K562 (cell line): ENCODE measurements at regions not wholly inside any gene's neighbourhood (a gene's known extent, or its start where the extent isn't known, plus 50 kb on each side); places are given as distances from the start of the nearest gene placed in this dataset.

ENCODE experiments used
- BDP1 ChIP-seq: IDR thresholded peaks from 3 replicates; pipeline ENCODE4 v1.6.1; 2011; ENCODE audit not compliant: insufficient read length, insufficient read depth
- EP400 ChIP-seq: fragments of 450-650 bp; IDR thresholded peaks from 2 replicates; pipeline ENCODE4 v1.6.1; 2017; ENCODE audit warnings: antibody characterized with exemption, mild to moderate bottlenecking, moderate library complexity
- ETS2 ChIP-seq: IDR thresholded peaks from 2 replicates; pipeline ENCODE4 v1.6.1; 2016; ENCODE audit warnings: borderline replicate concordance, missing genetic modification characterization, mild to moderate bottlenecking, moderate library complexity, missing compliant biosample characterization; ENCODE audit not compliant: poor library complexity, severe bottlenecking
- HDAC8 ChIP-seq: fragments of 450-650 bp; IDR thresholded peaks from 2 replicates; pipeline ENCODE4 v1.6.1; 2016; ENCODE audit warnings: mild to moderate bottlenecking, missing genetic modification characterization, moderate library complexity, missing compliant biosample characterization
- HSF4 ChIP-seq: fragments of 250-450 bp; sonication (Bioruptor Pico); IDR thresholded peaks from 2 replicates; pipeline ENCODE4 v2.1.2; 2022; ENCODE audit warnings: mild to moderate bottlenecking, moderate library complexity, borderline replicate concordance
- KLF6 ChIP-seq: fragments of 250-450 bp; sonication (Bioruptor Pico); IDR thresholded peaks from 2 replicates; pipeline ENCODE4 v1.4.0; 2020; ENCODE audit warnings: mild to moderate bottlenecking, moderate library complexity, borderline replicate concordance
- MBD2 ChIP-seq: sonication (generic); IDR thresholded peaks from 2 replicates; pipeline ENCODE4 v1.6.1; 2016; ENCODE audit warnings: low read depth, borderline replicate concordance
- MTF1 ChIP-seq: fragments of 250-450 bp; sonication (Bioruptor Pico); IDR thresholded peaks from 2 replicates; pipeline ENCODE4 v1.9.0; 2021; ENCODE audit warnings: moderate library complexity, mild to moderate bottlenecking, inconsistent platforms, borderline replicate concordance
- NFE2L1 ChIP-seq: fragments of 450-650 bp; IDR thresholded peaks from 2 replicates; pipeline ENCODE4 v1.6.1; 2016; ENCODE audit warnings: missing genetic modification characterization, low read depth, mild to moderate bottlenecking, missing compliant biosample characterization, moderate library complexity, borderline replicate concordance
- NR1H2 ChIP-seq: sonication (generic); formaldehyde crosslinking; IDR thresholded peaks from 2 replicates; pipeline ENCODE4 v1.4.0; 2020; ENCODE audit warnings: mild to moderate bottlenecking, missing genetic modification reagents
- POLR2A ChIP-seq: fragments of 450-650 bp; conservative IDR thresholded peaks from 2 replicates; pipeline ENCODE4 v1.6.1; 2016
- STAT5B ChIP-seq: fragments of 250-450 bp; sonication (Bioruptor Pico); IDR thresholded peaks from 2 replicates; pipeline ENCODE4 v1.8.0; 2021; ENCODE audit warnings: mild to moderate bottlenecking, inconsistent platforms
- ZKSCAN1 ChIP-seq: fragments of 150-350 bp; IDR thresholded peaks from 2 replicates; pipeline ENCODE4 v1.6.1; 2016; ENCODE audit warnings: low read depth, low read length
- ZNF316 ChIP-seq: fragments of 450-650 bp; IDR thresholded peaks from 2 replicates; pipeline ENCODE4 v1.6.1; 2016
- ZNF583 ChIP-seq: fragments of 250-450 bp; sonication (Bioruptor Pico); IDR thresholded peaks from 2 replicates; pipeline ENCODE4 v1.4.0; 2020
- ZNF830 ChIP-seq: fragments of 250-450 bp; sonication (Bioruptor Pico); IDR thresholded peaks from 2 replicates; pipeline ENCODE4 v1.5.0; 2021; ENCODE audit warnings: mild to moderate bottlenecking
- TF ChIP-seq, protein P1 (sequence below): fragments of 200-800 bp; sonication (Bioruptor generic); IDR thresholded peaks from 2 replicates; pipeline ENCODE4 v1.6.1; 2017; ENCODE audit warnings: missing genetic modification characterization, missing compliant biosample characterization
- TF ChIP-seq, protein P2 (sequence below): fragments of 250-450 bp; sonication (Bioruptor Pico); IDR thresholded peaks from 2 replicates; pipeline ENCODE4 v1.4.0; 2020
- TF ChIP-seq, protein P3 (sequence below): sonication (generic); formaldehyde crosslinking; IDR thresholded peaks from 2 replicates; pipeline ENCODE4 v1.8.1; 2023; ENCODE audit warnings: mild to moderate bottlenecking, missing genetic modification reagents
- TF ChIP-seq, protein P4 (sequence below), 2 experiments: fragments of 250-450 bp in 1 of 2; fragments of 450-650 bp in 1 of 2; sonication (Bioruptor Pico) in 1 of 2; IDR thresholded peaks; 2 replicates each; pipeline versions ENCODE4 v1.6.1 to v1.8.0; 2016 to 2021; ENCODE audit warnings: mild to moderate bottlenecking in 2 of 2, moderate library complexity in 2 of 2, missing compliant biosample characterization in 1 of 2, missing genetic modification characterization in 1 of 2
- TF ChIP-seq, protein P5 (sequence below): fragments of 450-650 bp; formaldehyde crosslinking; IDR thresholded peaks from 2 replicates; pipeline ENCODE4 v1.4.0; 2022; ENCODE audit warnings: missing genetic modification characterization

DNA sequence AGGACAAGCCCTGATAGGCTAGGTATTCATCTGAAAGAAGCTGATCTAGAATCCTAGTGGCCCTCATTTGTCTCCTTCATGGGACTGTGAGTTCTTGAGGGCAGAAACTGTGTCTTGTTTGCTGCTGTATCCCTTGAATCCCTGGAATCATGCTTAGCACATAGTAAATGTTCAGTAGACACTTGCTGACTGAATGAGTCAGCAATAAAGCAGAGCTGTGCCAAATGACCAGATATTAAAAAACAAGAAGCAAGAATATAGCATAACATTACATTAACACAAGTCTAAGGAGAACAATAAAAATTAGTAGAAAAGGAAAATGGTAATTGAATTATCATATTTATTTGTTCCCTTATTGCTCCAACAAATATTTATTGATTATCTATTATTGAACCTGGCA lies 420.5 kb downstream of the ZSWIM6 start (continued):
- TF ChIP-seq, protein P1, sequence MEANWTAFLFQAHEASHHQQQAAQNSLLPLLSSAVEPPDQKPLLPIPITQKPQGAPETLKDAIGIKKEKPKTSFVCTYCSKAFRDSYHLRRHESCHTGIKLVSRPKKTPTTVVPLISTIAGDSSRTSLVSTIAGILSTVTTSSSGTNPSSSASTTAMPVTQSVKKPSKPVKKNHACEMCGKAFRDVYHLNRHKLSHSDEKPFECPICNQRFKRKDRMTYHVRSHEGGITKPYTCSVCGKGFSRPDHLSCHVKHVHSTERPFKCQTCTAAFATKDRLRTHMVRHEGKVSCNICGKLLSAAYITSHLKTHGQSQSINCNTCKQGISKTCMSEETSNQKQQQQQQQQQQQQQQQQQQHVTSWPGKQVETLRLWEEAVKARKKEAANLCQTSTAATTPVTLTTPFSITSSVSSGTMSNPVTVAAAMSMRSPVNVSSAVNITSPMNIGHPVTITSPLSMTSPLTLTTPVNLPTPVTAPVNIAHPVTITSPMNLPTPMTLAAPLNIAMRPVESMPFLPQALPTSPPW (CRISPR knock-in tag) = no peak
- TF ChIP-seq HDAC8 = no peak
- peak; percentile 23; the same call in 1 of the 2 replicates for TF ChIP-seq NFE2L1
- no peak for TF ChIP-seq HSF4
- TF ChIP-seq KLF6 = no peak
- no peak for TF ChIP-seq ZNF583
- TF ChIP-seq ZNF316 = peak; percentile 41; the same call in 1 of the 2 replicates
- TF ChIP-seq MBD2 = no peak
- TF ChIP-seq MTF1 (CRISPR knock-in tag) = no peak
- TF ChIP-seq EP400 = no peak
- no peak for TF ChIP-seq POLR2A
- TF ChIP-seq NR1H2 = no peak
- TF ChIP-seq BDP1 = no peak
- no peak for TF ChIP-seq ZKSCAN1
- TF ChIP-seq, protein P2, sequence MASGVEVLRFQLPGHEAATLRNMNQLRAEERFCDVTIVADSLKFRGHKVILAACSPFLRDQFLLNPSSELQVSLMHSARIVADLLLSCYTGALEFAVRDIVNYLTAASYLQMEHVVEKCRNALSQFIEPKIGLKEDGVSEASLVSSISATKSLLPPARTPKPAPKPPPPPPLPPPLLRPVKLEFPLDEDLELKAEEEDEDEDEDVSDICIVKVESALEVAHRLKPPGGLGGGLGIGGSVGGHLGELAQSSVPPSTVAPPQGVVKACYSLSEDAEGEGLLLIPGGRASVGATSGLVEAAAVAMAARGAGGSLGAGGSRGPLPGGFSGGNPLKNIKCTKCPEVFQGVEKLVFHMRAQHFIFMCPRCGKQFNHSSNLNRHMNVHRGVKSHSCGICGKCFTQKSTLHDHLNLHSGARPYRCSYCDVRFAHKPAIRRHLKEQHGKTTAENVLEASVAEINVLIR (CRISPR knock-in tag) = no peak
- TF ChIP-seq, protein P3, sequence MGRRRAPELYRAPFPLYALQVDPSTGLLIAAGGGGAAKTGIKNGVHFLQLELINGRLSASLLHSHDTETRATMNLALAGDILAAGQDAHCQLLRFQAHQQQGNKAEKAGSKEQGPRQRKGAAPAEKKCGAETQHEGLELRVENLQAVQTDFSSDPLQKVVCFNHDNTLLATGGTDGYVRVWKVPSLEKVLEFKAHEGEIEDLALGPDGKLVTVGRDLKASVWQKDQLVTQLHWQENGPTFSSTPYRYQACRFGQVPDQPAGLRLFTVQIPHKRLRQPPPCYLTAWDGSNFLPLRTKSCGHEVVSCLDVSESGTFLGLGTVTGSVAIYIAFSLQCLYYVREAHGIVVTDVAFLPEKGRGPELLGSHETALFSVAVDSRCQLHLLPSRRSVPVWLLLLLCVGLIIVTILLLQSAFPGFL (CRISPR knock-in tag) = no peak
- no peak for TF ChIP-seq STAT5B
- TF ChIP-seq ZNF830 (CRISPR knock-in tag) = no peak
- TF ChIP-seq ETS2 = no peak
- TF ChIP-seq, protein P4, sequence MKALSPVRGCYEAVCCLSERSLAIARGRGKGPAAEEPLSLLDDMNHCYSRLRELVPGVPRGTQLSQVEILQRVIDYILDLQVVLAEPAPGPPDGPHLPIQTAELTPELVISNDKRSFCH (CRISPR knock-in tag; IDR thresholded peaks at IDR 0.05) = no peak
- TF ChIP-seq, protein P4 (tag; IDR thresholded peaks at IDR 0.05) = no peak
- TF ChIP-seq, protein P5, sequence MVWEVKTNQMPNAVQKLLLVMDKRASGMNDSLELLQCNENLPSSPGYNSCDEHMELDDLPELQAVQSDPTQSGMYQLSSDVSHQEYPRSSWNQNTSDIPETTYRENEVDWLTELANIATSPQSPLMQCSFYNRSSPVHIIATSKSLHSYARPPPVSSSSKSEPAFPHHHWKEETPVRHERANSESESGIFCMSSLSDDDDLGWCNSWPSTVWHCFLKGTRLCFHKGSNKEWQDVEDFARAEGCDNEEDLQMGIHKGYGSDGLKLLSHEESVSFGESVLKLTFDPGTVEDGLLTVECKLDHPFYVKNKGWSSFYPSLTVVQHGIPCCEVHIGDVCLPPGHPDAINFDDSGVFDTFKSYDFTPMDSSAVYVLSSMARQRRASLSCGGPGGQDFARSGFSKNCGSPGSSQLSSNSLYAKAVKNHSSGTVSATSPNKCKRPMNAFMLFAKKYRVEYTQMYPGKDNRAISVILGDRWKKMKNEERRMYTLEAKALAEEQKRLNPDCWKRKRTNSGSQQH = no peak
